Epithelial cell of proximal tubule (primary cell): ENCODE measurements at regions not wholly inside any gene's neighbourhood (a gene's known extent, or its start where the extent isn't known, plus 50 kb on each side); places are given as distances from the start of the nearest gene placed in this dataset.
A peak's percentile ranks its signal among the peaks of the same experiment; 100 is the strongest.

ENCODE experiments used
- DNase-seq: peaks from one replicate; pipeline ENCODE4 v3.0.0-alpha.2; 2011; ENCODE audit warnings: low read depth
- H3K4me3 ChIP-seq: 2 replicates; pipeline ENCODE4 v1.5.1; 2011; ENCODE audit warnings: low read depth, mild to moderate bottlenecking, low read length
- TF ChIP-seq, protein P1 (sequence below): conservative IDR thresholded peaks from 2 replicates; pipeline ENCODE4 v1.5.1; 2012; ENCODE audit warnings: low read depth, mild to moderate bottlenecking, low read length

- TF ChIP-seq, protein P1, sequence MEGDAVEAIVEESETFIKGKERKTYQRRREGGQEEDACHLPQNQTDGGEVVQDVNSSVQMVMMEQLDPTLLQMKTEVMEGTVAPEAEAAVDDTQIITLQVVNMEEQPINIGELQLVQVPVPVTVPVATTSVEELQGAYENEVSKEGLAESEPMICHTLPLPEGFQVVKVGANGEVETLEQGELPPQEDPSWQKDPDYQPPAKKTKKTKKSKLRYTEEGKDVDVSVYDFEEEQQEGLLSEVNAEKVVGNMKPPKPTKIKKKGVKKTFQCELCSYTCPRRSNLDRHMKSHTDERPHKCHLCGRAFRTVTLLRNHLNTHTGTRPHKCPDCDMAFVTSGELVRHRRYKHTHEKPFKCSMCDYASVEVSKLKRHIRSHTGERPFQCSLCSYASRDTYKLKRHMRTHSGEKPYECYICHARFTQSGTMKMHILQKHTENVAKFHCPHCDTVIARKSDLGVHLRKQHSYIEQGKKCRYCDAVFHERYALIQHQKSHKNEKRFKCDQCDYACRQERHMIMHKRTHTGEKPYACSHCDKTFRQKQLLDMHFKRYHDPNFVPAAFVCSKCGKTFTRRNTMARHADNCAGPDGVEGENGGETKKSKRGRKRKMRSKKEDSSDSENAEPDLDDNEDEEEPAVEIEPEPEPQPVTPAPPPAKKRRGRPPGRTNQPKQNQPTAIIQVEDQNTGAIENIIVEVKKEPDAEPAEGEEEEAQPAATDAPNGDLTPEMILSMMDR = no peak
- peak; percentile 92 for DNase-seq
- H3K4me3 ChIP-seq = no peak overlapping the region
These were observed 123.2 kb upstream of the TMEM170B start for GRCh38 chr6:11414176-11414963.

DNA sequence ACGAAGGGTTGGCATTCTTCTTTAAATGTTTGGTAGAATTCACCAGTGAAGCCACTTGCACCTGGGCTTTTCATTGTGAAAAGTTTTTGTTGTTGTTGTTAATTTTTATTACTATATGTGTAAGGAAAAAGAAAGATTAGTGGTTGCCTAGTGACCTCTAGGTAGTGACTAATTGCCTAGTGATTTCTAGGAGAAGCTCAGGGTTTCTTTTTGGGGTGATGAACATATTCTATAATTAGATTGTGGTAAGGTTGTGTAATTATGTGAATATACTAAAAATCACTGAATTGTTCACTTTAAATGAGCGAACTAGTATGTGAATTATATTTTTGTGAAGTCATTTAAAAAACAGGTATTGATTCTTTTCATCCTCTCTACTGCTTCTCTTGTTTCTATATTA is 123.8 kb upstream of the TMEM170B start:
- H3K4me3 ChIP-seq = no peak overlapping the region
- DNase-seq = no peak
- TF ChIP-seq, protein P1 = no peak

DNA sequence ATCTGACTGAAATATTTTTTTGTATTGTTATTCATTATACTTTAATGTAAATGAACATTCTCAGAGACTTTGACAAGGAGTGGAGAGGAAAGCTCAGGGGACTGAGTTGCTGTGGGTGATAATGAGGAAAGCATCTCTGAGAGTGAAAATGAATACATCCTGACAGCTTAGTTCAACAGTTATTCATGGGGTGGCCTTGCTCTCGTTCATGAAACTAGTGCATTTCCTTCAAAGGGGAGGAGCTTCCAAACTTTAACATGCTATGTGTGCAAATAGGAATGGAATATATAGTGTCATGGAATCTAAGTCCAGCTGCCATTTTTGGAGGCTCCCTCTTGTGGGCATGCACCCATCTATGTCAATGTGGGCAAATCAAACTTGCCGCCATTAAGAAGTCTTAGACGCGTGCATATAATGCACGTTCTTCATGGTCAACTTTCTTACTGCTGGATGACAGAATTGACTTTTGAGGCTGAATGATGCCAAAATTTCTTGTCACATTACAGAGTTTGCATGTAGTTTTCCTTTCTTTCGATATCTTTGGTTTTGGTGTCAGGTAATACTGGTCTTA is 124.3 kb upstream of the TMEM170B start:
- H3K4me3 ChIP-seq = no peak overlapping the region
- TF ChIP-seq, protein P1 = peak; percentile 23
- no peak for DNase-seq

GRCh38 chr6:11412616-11413015 is 124.9 kb upstream of the TMEM170B start:
- DNase-seq = no peak
- H3K4me3 ChIP-seq = no peak overlapping the region
- TF ChIP-seq, protein P1 = no peak

- TF ChIP-seq, protein P1 = no peak
- no peak for DNase-seq
- no peak overlapping the region for H3K4me3 ChIP-seq
These were observed 125.5 kb upstream of the TMEM170B start for GRCh38 chr6:11412011-11412424.

- DNase-seq = no peak
- TF ChIP-seq, protein P1 = no peak
These were observed 126.0 kb upstream of the TMEM170B start for GRCh38 chr6:11411593-11411992.

More at GRCh38 chr6:11411593-11411992, 126.0 kb upstream of the TMEM170B start:
- no peak overlapping the region for H3K4me3 ChIP-seq
